HL-60 (cell line): ENCODE measurements at regions not wholly inside any gene's neighbourhood (a gene's known extent, or its start where the extent isn't known, plus 50 kb on each side); places are given as distances from the start of the nearest gene placed in this dataset.

ENCODE experiments used
- DNase-seq, 2 experiments: peaks; one replicate each; pipeline ENCODE4 v3.0.0-alpha.2; 2010 to 2020; ENCODE audit warnings: low read depth in 1 of 2, low spot score in 1 of 2
- H3K27ac ChIP-seq: fragments of 250-450 bp; sonication (Bioruptor Pico); replicated peaks from 2 replicates; pipeline ENCODE4 v1.5.1; 2020; ENCODE audit warnings: mild to moderate bottlenecking, moderate library complexity
- H3K27me3 ChIP-seq: fragments of 250-450 bp; sonication (Bioruptor Pico); 2 replicates; pipeline ENCODE4 v1.5.1; 2021; ENCODE audit warnings: mild to moderate bottlenecking, moderate library complexity; ENCODE audit not compliant: insufficient read depth, poor library complexity, severe bottlenecking
- H3K4me3 ChIP-seq: replicated peaks from 2 replicates; pipeline ENCODE4 v1.5.1; 2011; ENCODE audit warnings: mild to moderate bottlenecking, control low read depth, low read length; ENCODE audit not compliant: insufficient read depth
- CTCF ChIP-seq: IDR thresholded peaks from one replicate; pipeline ENCODE4 v1.5.1; 2011; ENCODE audit warnings: low read length, control low read depth, inconsistent platforms; ENCODE audit not compliant: insufficient read depth
- GABPA ChIP-seq: IDR thresholded peaks from 2 replicates; pipeline ENCODE4 v1.6.1; 2012; ENCODE audit warnings: low read depth
- POLR2AphosphoS5 ChIP-seq: IDR thresholded peaks from 2 replicates; pipeline ENCODE4 v1.6.1; 2012; ENCODE audit warnings: low read depth
- REST ChIP-seq: IDR thresholded peaks from 2 replicates; pipeline ENCODE4 v1.6.1; 2012; ENCODE audit warnings: low read depth; ENCODE audit not compliant: insufficient replicate concordance
- SPI1 ChIP-seq: IDR thresholded peaks from 2 replicates; pipeline ENCODE4 v1.6.1; 2012; ENCODE audit warnings: low read depth, mild to moderate bottlenecking, borderline replicate concordance

DNA sequence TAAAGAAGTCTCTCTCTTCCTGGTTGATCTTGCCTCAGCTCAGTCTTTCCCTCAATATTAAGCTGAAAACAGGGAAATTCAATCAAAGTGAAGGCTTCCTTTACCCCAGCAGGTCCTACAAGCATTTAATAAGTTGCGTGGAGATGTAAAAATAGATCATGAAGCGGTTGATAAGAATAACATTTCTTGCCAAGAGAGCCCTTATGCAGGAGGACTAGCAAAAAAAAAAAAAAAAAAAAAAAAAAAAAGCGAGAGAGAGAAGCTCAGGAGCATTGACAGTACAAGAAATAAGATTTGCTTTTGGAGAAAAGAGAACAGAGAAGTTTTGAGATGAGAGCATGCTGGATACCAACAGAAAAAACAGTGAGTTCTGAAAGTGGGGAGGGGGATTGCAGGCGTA is 112.2 kb upstream of the CLMP start:
- Histone ChIP-seq H3K4me3 (no peak overlapping the region), H3K27me3 (peaks cover 24% of the 10 kb centered on the region), H3K27ac (no peak overlapping the region)
- no peak for TF ChIP-seq SPI1
- TF ChIP-seq POLR2AphosphoS5: no peak
- no peak for TF ChIP-seq GABPA
- no peak for TF ChIP-seq CTCF
- no peak for TF ChIP-seq REST
- no peak for DNase-seq

GRCh38 chr11:123306531-123306930 is 111.5 kb upstream of the CLMP start:
- no peak for DNase-seq
- Histone ChIP-seq H3K4me3 (no peak overlapping the region), H3K27ac (no peak overlapping the region), H3K27me3 (peaks cover 28% of the 10 kb centered on the region)
- TF ChIP-seq CTCF: no peak
- TF ChIP-seq GABPA: no peak
- TF ChIP-seq SPI1: no peak
- TF ChIP-seq REST: no peak
- no peak for TF ChIP-seq POLR2AphosphoS5

- no peak overlapping the region for H3K27ac ChIP-seq
- H3K27me3 ChIP-seq: peaks cover 28% of the 10 kb centered on the region
- H3K4me3 ChIP-seq: no peak overlapping the region
- DNase-seq: no peak
- TF ChIP-seq GABPA (no peak), SPI1 (no peak), REST (no peak), POLR2AphosphoS5 (no peak), CTCF (no peak)
Measured at GRCh38 chr11:123305601-123306375, 110.7 kb upstream of the CLMP start.
